A673 (cell line): ENCODE measurements at regions not wholly inside any gene's neighbourhood (a gene's known extent, or its start where the extent isn't known, plus 50 kb on each side); places are given as distances from the start of the nearest gene placed in this dataset.

Source experiments
- CTCF ChIP-seq: fragments of 300-800, 200-600 bp; sonication (generic); conservative IDR thresholded peaks from 2 replicates; pipeline ENCODE4 v1.5.1; 2017; ENCODE audit warnings: low read depth, mild to moderate bottlenecking, antibody characterized with exemption, low read length, moderate library complexity, mixed read lengths
- EZH2 ChIP-seq: fragments of 200-600 bp; sonication (generic); IDR thresholded peaks from 2 replicates; pipeline ENCODE4 v1.6.1; 2017; ENCODE audit warnings: borderline replicate concordance, low read depth, mild to moderate bottlenecking, mixed read lengths, antibody characterized with exemption, low read length; ENCODE audit not compliant: poor library complexity, severe bottlenecking

DNA sequence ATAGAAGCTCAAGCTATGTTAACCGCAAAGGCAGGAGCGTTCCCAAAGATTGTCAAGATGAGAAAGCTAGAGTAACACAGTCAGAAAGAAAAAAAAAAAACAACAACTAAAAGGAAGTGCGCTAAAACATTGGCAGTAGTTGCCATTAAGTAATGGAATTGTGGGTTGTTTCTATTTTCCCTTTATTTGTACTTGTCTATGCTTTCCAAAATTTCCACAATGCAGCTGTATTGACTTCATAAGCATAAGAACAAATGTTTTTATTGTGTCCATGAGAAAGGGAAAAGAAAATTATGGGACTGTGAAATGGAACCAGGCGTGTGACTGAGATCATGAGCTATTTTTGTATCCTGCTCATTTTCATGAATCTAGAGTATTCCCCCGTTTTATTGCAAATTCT lies 153.4 kb downstream of the TMEM114 start:
- TF ChIP-seq EZH2 (no peak), CTCF (no peak)
